ENCODE measurements at regions not wholly inside any gene's neighbourhood (a gene's known extent, or its start where the extent isn't known, plus 50 kb on each side); places are given as distances from the start of the nearest gene placed in this dataset.

GRCh38 chr5:79873187-79873586, 117.9 kb downstream of the MTX3 start:
- TF ChIP-seq CTCF (conservative IDR thresholded peaks at IDR 0.05; ENCODE audit: low read length), result no peak
- TF ChIP-seq EZH2phosphoT487 (IDR thresholded peaks at IDR 0.05; ENCODE audit: borderline replicate concordance), result no peak

All from Loucy (cell line).